HEK293 (cell line): ENCODE measurements at regions not wholly inside any gene's neighbourhood (a gene's known extent, or its start where the extent isn't known, plus 50 kb on each side); places are given as distances from the start of the nearest gene placed in this dataset.

ENCODE experiments used
- CTCF ChIP-seq: fragments of 450-650 bp; formaldehyde crosslinking; IDR thresholded peaks from 2 replicates; pipeline ENCODE4 v1.5.1; 2016; ENCODE audit warnings: missing biosample characterization, missing genetic modification characterization
- TCF7L2 ChIP-seq: IDR thresholded peaks from 2 replicates; pipeline ENCODE4 v1.6.1; 2011; ENCODE audit warnings: low read depth, mild to moderate bottlenecking, inconsistent platforms, low read length, moderate library complexity, borderline replicate concordance
- ZNF626 ChIP-seq: fragments of 450-650 bp; sonication (Bioruptor Pico); formaldehyde crosslinking; IDR thresholded peaks from 2 replicates; pipeline ENCODE4 v1.5.1; 2018; ENCODE audit warnings: missing biosample characterization, missing genetic modification characterization, inconsistent platforms
- TF ChIP-seq, protein P1 (sequence below): fragments of 450-650 bp; formaldehyde crosslinking; IDR thresholded peaks from 2 replicates; pipeline ENCODE4 v1.5.1; 2016; ENCODE audit warnings: missing biosample characterization, missing genetic modification characterization, low read depth

- TF ChIP-seq, protein P1, sequence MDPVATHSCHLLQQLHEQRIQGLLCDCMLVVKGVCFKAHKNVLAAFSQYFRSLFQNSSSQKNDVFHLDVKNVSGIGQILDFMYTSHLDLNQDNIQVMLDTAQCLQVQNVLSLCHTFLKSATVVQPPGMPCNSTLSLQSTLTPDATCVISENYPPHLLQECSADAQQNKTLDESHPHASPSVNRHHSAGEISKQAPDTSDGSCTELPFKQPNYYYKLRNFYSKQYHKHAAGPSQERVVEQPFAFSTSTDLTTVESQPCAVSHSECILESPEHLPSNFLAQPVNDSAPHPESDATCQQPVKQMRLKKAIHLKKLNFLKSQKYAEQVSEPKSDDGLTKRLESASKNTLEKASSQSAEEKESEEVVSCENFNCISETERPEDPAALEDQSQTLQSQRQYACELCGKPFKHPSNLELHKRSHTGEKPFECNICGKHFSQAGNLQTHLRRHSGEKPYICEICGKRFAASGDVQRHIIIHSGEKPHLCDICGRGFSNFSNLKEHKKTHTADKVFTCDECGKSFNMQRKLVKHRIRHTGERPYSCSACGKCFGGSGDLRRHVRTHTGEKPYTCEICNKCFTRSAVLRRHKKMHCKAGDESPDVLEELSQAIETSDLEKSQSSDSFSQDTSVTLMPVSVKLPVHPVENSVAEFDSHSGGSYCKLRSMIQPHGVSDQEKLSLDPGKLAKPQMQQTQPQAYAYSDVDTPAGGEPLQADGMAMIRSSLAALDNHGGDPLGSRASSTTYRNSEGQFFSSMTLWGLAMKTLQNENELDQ (tag by site-specific recombination): no peak
- TF ChIP-seq CTCF (tag by site-specific recombination) (no peak), ZNF626 (no peak), TCF7L2 (no peak)
Measured at GRCh38 chr2:41884718-41885117, 163.1 kb upstream of the PKDCC start.
